Endothelial cell of umbilical vein (primary cell): ENCODE measurements at regions not wholly inside any gene's neighbourhood (a gene's known extent, or its start where the extent isn't known, plus 50 kb on each side); places are given as distances from the start of the nearest gene placed in this dataset.

Experiments
- BruUV-seq: library from RNA; stranded (reverse); fragments of 400-500 nt; replicated peaks from 2 replicates; lab custom pipeline; 2021; lab: Mats Ljungman, UMichigan
- CTCF ChIA-PET: fragments of 300-600, 350-600 bp; sonication (Branson Sonifier 250); formaldehyde crosslinking; loops from one replicate; lab custom pipeline; 2021; ENCODE audit warnings: antibody characterized with exemption, inconsistent platforms; lab: Charles Lee
- POLR2A ChIA-PET: fragments of 300-600, 350-600 bp; sonication (Branson Sonifier 250); formaldehyde crosslinking; loops from one replicate; lab custom pipeline; 2021; ENCODE audit warnings: antibody characterized with exemption, inconsistent platforms; lab: Charles Lee
- DNase-seq: peaks from one replicate; pipeline ENCODE4 v3.0.0-alpha.2; 2011; ENCODE audit warnings: low read depth, low spot score
- FAIRE-seq: peaks from 2 replicates; lab custom pipeline; 2011; peaks lifted over from hg19 to GRCh38; lab: Jason Lieb, UNC
- H2AFZ ChIP-seq: 2 replicates; pipeline ENCODE4 v1.6.0; 2012; ENCODE audit warnings: low read depth, low read length, control low read depth, inconsistent platforms
- H3K27ac ChIP-seq: 2 replicates; pipeline ENCODE4 v1.5.1; 2011; ENCODE audit warnings: low read depth, mild to moderate bottlenecking, control low read depth, low read length, moderate library complexity; ENCODE audit not compliant: insufficient read depth
- H3K27me3 ChIP-seq, 2 experiments: 2 replicates each; pipeline versions ENCODE4 v1.6.0 to v1.6.1; 2011; ENCODE audit warnings: low read length in 2 of 2, mixed read lengths in 1 of 2; ENCODE audit not compliant: control insufficient read depth in 2 of 2, insufficient read depth in 2 of 2
- H3K36me3 ChIP-seq, 2 experiments: 2 replicates in 1 of 2; 3 replicates in 1 of 2; pipeline ENCODE4 v1.5.1; 2011; ENCODE audit warnings: low read length in 2 of 2, mild to moderate bottlenecking in 1 of 2, moderate library complexity in 1 of 2; ENCODE audit not compliant: control insufficient read depth in 2 of 2, insufficient read depth in 2 of 2; ENCODE audit errors: extremely low read depth in 1 of 2
- H3K4me1 ChIP-seq: 3 replicates; pipeline ENCODE4 v1.5.1; 2011; ENCODE audit warnings: mild to moderate bottlenecking, low read length; ENCODE audit not compliant: control insufficient read depth, insufficient read depth; ENCODE audit errors: extremely low read depth
- H3K4me2 ChIP-seq: 2 replicates; pipeline ENCODE4 v1.6.1; 2011; ENCODE audit warnings: low read length, control low read depth, mixed read lengths; ENCODE audit not compliant: insufficient read depth
- H3K4me3 ChIP-seq, 3 experiments: fragments of 200-600 bp in 1 of 3; sonication (generic), shearing (Covaris generic) in 1 of 3; replicated peaks in 1 of 3; 2 replicates each; pipeline ENCODE4 v1.5.1; 2011 to 2016; ENCODE audit warnings: control low read depth in 3 of 3, low read length in 3 of 3, mild to moderate bottlenecking in 2 of 3, inconsistent platforms in 1 of 3, low read depth in 1 of 3, moderate library complexity in 1 of 3; ENCODE audit not compliant: insufficient read depth in 1 of 3
- H3K79me2 ChIP-seq: 2 replicates; pipeline ENCODE4 v1.6.0; 2012; ENCODE audit warnings: low read length, inconsistent platforms; ENCODE audit not compliant: control insufficient read depth, insufficient read depth
- H3K9ac ChIP-seq: replicated peaks from 2 replicates; pipeline ENCODE3; 2011; ENCODE audit warnings: low read length, control low read depth; ENCODE audit not compliant: insufficient read depth; ENCODE audit errors: extremely low read depth
- H3K9me1 ChIP-seq: replicated peaks from 3 replicates; pipeline ENCODE4 v1.6.0; 2011; ENCODE audit warnings: mild to moderate bottlenecking, low read length; ENCODE audit not compliant: control insufficient read depth, insufficient read depth; ENCODE audit errors: extremely low read depth
- H3K9me3 ChIP-seq: replicated peaks from 2 replicates; pipeline ENCODE4 v1.5.1; 2012; ENCODE audit warnings: low read length, inconsistent platforms; ENCODE audit not compliant: control insufficient read depth, insufficient read depth
- H4K20me1 ChIP-seq: replicated peaks from 2 replicates; pipeline ENCODE3; 2011; ENCODE audit warnings: mild to moderate bottlenecking, low read length; ENCODE audit not compliant: control insufficient read depth, insufficient read depth; ENCODE audit errors: extremely low read depth
- EZH2 ChIP-seq: IDR thresholded peaks from 2 replicates; pipeline ENCODE4 v1.6.1; 2012; ENCODE audit warnings: borderline replicate concordance, low read depth, mild to moderate bottlenecking, moderate library complexity, low read length, inconsistent platforms; ENCODE audit not compliant: severe bottlenecking
- FOS ChIP-seq: IDR thresholded peaks from 2 replicates; pipeline ENCODE4 v1.6.1; 2011; ENCODE audit warnings: mild to moderate bottlenecking, low read length, moderate library complexity, borderline replicate concordance; ENCODE audit not compliant: insufficient read depth
- JUN ChIP-seq: IDR thresholded peaks from 2 replicates; pipeline ENCODE4 v1.6.1; 2011; ENCODE audit warnings: borderline replicate concordance, low read depth; ENCODE audit not compliant: insufficient read length, insufficient read depth
- MYC ChIP-seq: IDR thresholded peaks from one replicate; pipeline ENCODE4 v1.6.1; 2011; ENCODE audit warnings: mild to moderate bottlenecking, low read depth, low read length
- POLR2AphosphoS5 ChIP-seq: IDR thresholded peaks from 2 replicates; pipeline ENCODE4 v1.6.1; 2012; ENCODE audit warnings: low read depth, mild to moderate bottlenecking, control low read depth, low read length, moderate library complexity; ENCODE audit not compliant: insufficient read depth
- dilution Hi-C: fragments of 300-500 bp; cut with MboI; formaldehyde crosslinking; loops from one replicate; pipeline ENCODE4 v1.15.0; 2019; ENCODE audit warnings: low sequenced_read_pairs; ENCODE audit not compliant: extremely low pct_ligation_motif_present
- intact Hi-C: fragments of 100-400 bp; cut with micrococcal nuclease; formaldehyde crosslinking; loops from one replicate; pipeline ENCODE4 v1.10.0; 2022
- TF ChIP-seq, protein P1 (sequence below), 2 donors: IDR thresholded peaks; 1 replicate in 1 of 2; 2 replicates in 1 of 2; pipeline ENCODE4 v1.5.1; 2011; ENCODE audit warnings: low read length in 2 of 2, mild to moderate bottlenecking in 2 of 2, moderate library complexity in 2 of 2, control low read depth in 1 of 2, inconsistent platforms in 1 of 2, low read depth in 1 of 2; ENCODE audit not compliant: insufficient read depth in 1 of 2; ENCODE audit errors: extremely low read depth in 1 of 2
- TF ChIP-seq, protein P2 (sequence below): IDR thresholded peaks from 2 replicates; pipeline ENCODE4 v1.6.1; 2011; ENCODE audit not compliant: insufficient read depth, insufficient read length

DNA sequence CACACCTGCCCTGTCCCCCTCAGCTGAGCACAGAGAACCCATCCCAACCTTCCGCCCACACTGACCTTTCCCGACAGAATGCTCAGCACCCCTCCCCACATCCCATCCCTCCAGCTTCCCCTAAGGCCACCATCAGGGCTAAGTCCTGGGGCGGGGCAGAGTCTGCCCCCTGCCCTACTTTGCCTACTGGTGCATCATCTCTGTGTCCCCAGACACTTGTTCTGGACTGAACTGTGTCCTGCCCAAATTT is 109.8 kb downstream of the CTTN start:
- ChIA-PET CTCF (no interaction called here), POLR2A (no interaction called here)
- H3K4me3 ChIP-seq, result no peak overlapping the region
- H3K27me3 ChIP-seq, result no peaks in the 10 kb centered on the region
- no peak overlapping the region for H3K27ac ChIP-seq
- FAIRE-seq (no peak), DNase-seq (no peak)
- H4K20me1 ChIP-seq, result no peaks in the 10 kb centered on the region
- no peak for TF ChIP-seq MYC
- H3K4me1 ChIP-seq, result no peaks in the 10 kb centered on the region
- H3K9me3 ChIP-seq, result peaks cover 1% of the 10 kb centered on the region
- BruUV-seq, result no TSS peak
- H3K9ac ChIP-seq, result no peak overlapping the region
- H2AFZ ChIP-seq, result no peak overlapping the region
- H3K4me2 ChIP-seq, result no peak overlapping the region
- dilution Hi-C loops, result no loop called here
- H3K79me2 ChIP-seq, result no peaks in the 10 kb centered on the region
- no peaks in the 10 kb centered on the region for H3K9me1 ChIP-seq
- H3K36me3 ChIP-seq, result no peaks in the 10 kb centered on the region
- intact Hi-C loops, result no loop called here

DNA sequence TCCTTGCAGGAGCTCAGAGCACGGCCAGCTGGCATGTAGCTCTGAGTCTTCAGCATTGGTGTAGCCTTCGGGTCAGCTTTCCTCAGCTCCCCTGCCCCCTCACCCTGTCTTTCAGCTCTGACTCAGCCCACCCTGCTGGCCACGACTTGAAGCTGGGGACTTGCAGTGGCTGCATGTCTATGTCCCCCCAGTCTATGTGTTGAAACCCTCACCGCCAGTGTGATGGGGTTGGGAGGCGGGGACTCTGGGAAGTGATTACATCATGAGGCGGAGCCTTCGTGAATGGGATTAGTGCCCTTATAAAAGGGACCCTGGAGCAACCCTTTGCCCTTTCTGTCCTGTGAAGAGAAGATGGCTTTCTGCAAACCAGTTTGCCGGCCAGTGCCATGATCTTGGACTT is 111.1 kb downstream of the CTTN start:
- no peaks in the 10 kb centered on the region for H3K36me3 ChIP-seq
- ChIA-PET POLR2A (no interaction called here), CTCF (no interaction called here)
- no peaks in the 10 kb centered on the region for H3K9me1 ChIP-seq
- no peak overlapping the region for H3K4me3 ChIP-seq
- no peak overlapping the region for H3K27ac ChIP-seq
- no peak overlapping the region for H3K9ac ChIP-seq
- TF ChIP-seq POLR2AphosphoS5 (no peak), FOS (no peak), EZH2 (no peak), JUN (no peak)
- TF ChIP-seq, protein P1, sequence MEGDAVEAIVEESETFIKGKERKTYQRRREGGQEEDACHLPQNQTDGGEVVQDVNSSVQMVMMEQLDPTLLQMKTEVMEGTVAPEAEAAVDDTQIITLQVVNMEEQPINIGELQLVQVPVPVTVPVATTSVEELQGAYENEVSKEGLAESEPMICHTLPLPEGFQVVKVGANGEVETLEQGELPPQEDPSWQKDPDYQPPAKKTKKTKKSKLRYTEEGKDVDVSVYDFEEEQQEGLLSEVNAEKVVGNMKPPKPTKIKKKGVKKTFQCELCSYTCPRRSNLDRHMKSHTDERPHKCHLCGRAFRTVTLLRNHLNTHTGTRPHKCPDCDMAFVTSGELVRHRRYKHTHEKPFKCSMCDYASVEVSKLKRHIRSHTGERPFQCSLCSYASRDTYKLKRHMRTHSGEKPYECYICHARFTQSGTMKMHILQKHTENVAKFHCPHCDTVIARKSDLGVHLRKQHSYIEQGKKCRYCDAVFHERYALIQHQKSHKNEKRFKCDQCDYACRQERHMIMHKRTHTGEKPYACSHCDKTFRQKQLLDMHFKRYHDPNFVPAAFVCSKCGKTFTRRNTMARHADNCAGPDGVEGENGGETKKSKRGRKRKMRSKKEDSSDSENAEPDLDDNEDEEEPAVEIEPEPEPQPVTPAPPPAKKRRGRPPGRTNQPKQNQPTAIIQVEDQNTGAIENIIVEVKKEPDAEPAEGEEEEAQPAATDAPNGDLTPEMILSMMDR (IDR thresholded peaks at IDR 0.05; ENCODE audit: extremely low read depth in 1 of 2, insufficient read depth in 1 of 2, low read depth in 1 of 2, low read length in 2 of 2), result no peak
- TF ChIP-seq, protein P2, sequence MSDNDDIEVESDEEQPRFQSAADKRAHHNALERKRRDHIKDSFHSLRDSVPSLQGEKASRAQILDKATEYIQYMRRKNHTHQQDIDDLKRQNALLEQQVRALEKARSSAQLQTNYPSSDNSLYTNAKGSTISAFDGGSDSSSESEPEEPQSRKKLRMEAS, result no peak
- FAIRE-seq (no peak), DNase-seq (no peak)
- no peaks in the 10 kb centered on the region for H4K20me1 ChIP-seq
- no peaks in the 10 kb centered on the region for H3K4me1 ChIP-seq
- intact Hi-C loops (no loop called here), dilution Hi-C loops (no loop called here)
- H3K27me3 ChIP-seq, result no peaks in the 10 kb centered on the region
- no peak overlapping the region for H3K4me2 ChIP-seq
- no TSS peak for BruUV-seq
- peaks cover 2% of the 10 kb centered on the region for H3K9me3 ChIP-seq
- no peaks in the 10 kb centered on the region for H3K79me2 ChIP-seq
- H2AFZ ChIP-seq, result no peak overlapping the region
